BLaER1 treated with 17β-estradiol and CSF1 and Interleukin-3, amounts not matched to agents 10 nM and 100 nM (cell line): ENCODE measurements at regions not wholly inside any gene's neighbourhood (a gene's known extent, or its start where the extent isn't known, plus 50 kb on each side); places are given as distances from the start of the nearest gene placed in this dataset.
"Not testable (repeated sequence)": the region's sequence is repeated elsewhere in the genome, so short reads cannot be mapped to it uniquely, and the experiment has no call there.

Experiments
- H3K27ac ChIP-seq, 11 experiments: shearing (Covaris generic); formaldehyde crosslinking; 2 replicates each; pipeline ENCODE4 v1.8.1; 2022
- H3K27me3 ChIP-seq, 11 experiments: shearing (Covaris generic); formaldehyde crosslinking; 2 replicates each; pipeline ENCODE4 v1.8.1; 2022
- H3K36me3 ChIP-seq, 11 experiments: shearing (Covaris generic); formaldehyde crosslinking; 2 replicates each; pipeline ENCODE4 v1.8.1; 2022
- H3K4me1 ChIP-seq, 10 experiments: shearing (Covaris generic); formaldehyde crosslinking; 2 replicates each; pipeline ENCODE4 v1.8.1; 2022
- H3K4me2 ChIP-seq, 11 experiments: shearing (Covaris generic); formaldehyde crosslinking; 2 replicates each; pipeline ENCODE4 v1.8.1; 2022
- H3K4me3 ChIP-seq, 10 experiments: shearing (Covaris generic); formaldehyde crosslinking; 2 replicates each; pipeline ENCODE4 v1.8.1; 2022
- H3K9ac ChIP-seq, 11 experiments: shearing (Covaris generic); formaldehyde crosslinking; 2 replicates each; pipeline ENCODE4 v1.8.1; 2022
- H3K9me3 ChIP-seq, 11 experiments: shearing (Covaris generic); formaldehyde crosslinking; replicated peaks in 1 of 11; 2 replicates each; pipeline ENCODE4 v1.8.1; 2022
- H4K20me1 ChIP-seq, 11 experiments: shearing (Covaris generic); formaldehyde crosslinking; 2 replicates each; pipeline ENCODE4 v1.8.1; 2022
- Cebpa-rat ChIP-seq, 11 experiments: shearing (Covaris generic); IDR thresholded peaks; 2 replicates each; pipeline ENCODE4 v1.8.1; 2022

- Histone ChIP-seq H4K20me1 (no peaks in the 10 kb centered on the region), H3K36me3 (no peaks in the 10 kb centered on the region), H3K4me1 (peaks cover 0 to 6% (median 0%) of the 10 kb centered on the region in 10 experiments; a peak in 2 of 20 replicates)
These were observed 105.8 kb downstream of the SOCS6 start for GRCh38 chr18:70394672-70395071.

GRCh38 chr18:70390371-70391090 lies 101.7 kb downstream of the SOCS6 start:
- Histone ChIP-seq H3K4me2 (no peak overlapping the region), H3K4me1 (peaks cover 0 to 2% (median 0%) of the 10 kb centered on the region in 10 experiments; a peak in 4 of 20 replicates), H3K9me3 (peaks cover 0 to 16% (median 0%) of the 10 kb centered on the region in 11 experiments; a peak in 5 of 22 replicates), H4K20me1 (no peaks in the 10 kb centered on the region), H3K4me3 (no peak overlapping the region), H3K27ac (no peak overlapping the region), H3K27me3 (no peaks in the 10 kb centered on the region), H3K9ac (no peak overlapping the region), H3K36me3 (no peaks in the 10 kb centered on the region)
- TF ChIP-seq Cebpa-rat (IDR thresholded peaks at IDR 0.05), result no peak

More at GRCh38 chr18:70394672-70395071, 105.8 kb downstream of the SOCS6 start:
- Histone ChIP-seq H3K4me3 (no peak overlapping the region), H3K4me2 (no peak overlapping the region), H3K27me3 (no peaks in the 10 kb centered on the region; a peak in 1 of 22 replicates), H3K9me3 (peaks cover 0 to 16% (median 0%) of the 10 kb centered on the region in 11 experiments; a peak in 5 of 22 replicates), H3K27ac (no peak overlapping the region), H3K9ac (no peak overlapping the region)
- TF ChIP-seq Cebpa-rat (IDR thresholded peaks at IDR 0.05), result no peak

- not testable (repeated sequence) for H3K36me3 ChIP-seq, H4K20me1 ChIP-seq, H3K27me3 ChIP-seq, H3K27ac ChIP-seq, H3K9ac ChIP-seq, H3K9me3 ChIP-seq, H3K4me2 ChIP-seq, H3K4me3 ChIP-seq
- peaks cover 0 to 16% (median 11%) of the 10 kb centered on the region in 10 experiments; a peak in 13 of 20 replicates for H3K4me1 ChIP-seq
These were observed 100.2 kb downstream of the SOCS6 start for GRCh38 chr18:70389036-70389435.

GRCh38 chr18:70387027-70387426 lies 98.2 kb downstream of the SOCS6 start:
- H3K27ac ChIP-seq, result no peak overlapping the region
- H3K27me3 ChIP-seq, result no peaks in the 10 kb centered on the region
- H3K4me3 ChIP-seq, result no peak overlapping the region
- no peak for TF ChIP-seq Cebpa-rat (IDR thresholded peaks at IDR 0.05)
- no peak overlapping the region for H3K4me2 ChIP-seq
- H3K36me3 ChIP-seq, result no peaks in the 10 kb centered on the region
- H3K9me3 ChIP-seq, result no peaks in the 10 kb centered on the region
- H3K4me1 ChIP-seq, result peaks cover 0 to 34% (median 13%) of the 10 kb centered on the region in 10 experiments; a peak in 13 of 20 replicates
- H3K9ac ChIP-seq, result no peak overlapping the region
- H4K20me1 ChIP-seq, result no peaks in the 10 kb centered on the region

- Histone ChIP-seq H3K27me3 (no peaks in the 10 kb centered on the region), H3K9me3 (no peaks in the 10 kb centered on the region), H3K4me1 (peaks cover 0 to 38% (median 13%) of the 10 kb centered on the region in 10 experiments; a peak in 13 of 20 replicates), H3K9ac (no peak overlapping the region), H3K4me3 (no peak overlapping the region), H3K4me2 (no peak overlapping the region), H3K27ac (no peak overlapping the region), H4K20me1 (no peaks in the 10 kb centered on the region), H3K36me3 (no peaks in the 10 kb centered on the region)
- no peak for TF ChIP-seq Cebpa-rat (IDR thresholded peaks at IDR 0.05)
These were observed 97.7 kb downstream of the SOCS6 start for GRCh38 chr18:70386582-70386981.

GRCh38 chr18:70385474-70385873 lies 96.6 kb downstream of the SOCS6 start:
- H3K27ac ChIP-seq, result peak overlapping the region in 1 of 11 experiments; percentile 12; a peak in 1 of 22 replicates

GRCh38 chr18:70384181-70384790 lies 95.4 kb downstream of the SOCS6 start:
- H3K27ac ChIP-seq, result peak overlapping the region in 1 of 11 experiments; percentile 15; a peak in 2 of 22 replicates
- no peaks in the 10 kb centered on the region for H3K9me3 ChIP-seq
- no peak overlapping the region for H3K4me3 ChIP-seq
- no peaks in the 10 kb centered on the region for H3K36me3 ChIP-seq
- no peaks in the 10 kb centered on the region for H4K20me1 ChIP-seq
- H3K4me2 ChIP-seq, result peak overlapping the region in 8 of 11 experiments; percentile 24 to 72 (median 50); a peak in 13 of 22 replicates
- TF ChIP-seq Cebpa-rat (IDR thresholded peaks at IDR 0.05), result no peak
- H3K9ac ChIP-seq, result no peak overlapping the region
- H3K4me1 ChIP-seq, result peaks cover 0 to 46% (median 13%) of the 10 kb centered on the region in 10 experiments; a peak in 13 of 20 replicates
- no peaks in the 10 kb centered on the region for H3K27me3 ChIP-seq

More at GRCh38 chr18:70385474-70385873, 96.6 kb downstream of the SOCS6 start:
- H3K4me3 ChIP-seq, result no peak overlapping the region
- H3K36me3 ChIP-seq, result no peaks in the 10 kb centered on the region
- no peaks in the 10 kb centered on the region for H3K27me3 ChIP-seq
- no peak for TF ChIP-seq Cebpa-rat (IDR thresholded peaks at IDR 0.05)
- H3K9me3 ChIP-seq, result no peaks in the 10 kb centered on the region
- H3K4me1 ChIP-seq, result peaks cover 0 to 46% (median 13%) of the 10 kb centered on the region in 10 experiments; a peak in 13 of 20 replicates
- H4K20me1 ChIP-seq, result no peaks in the 10 kb centered on the region
- H3K4me2 ChIP-seq, result peak overlapping the region in 5 of 11 experiments; percentile 49 to 72 (median 63); a peak in 7 of 22 replicates
- no peak overlapping the region for H3K9ac ChIP-seq

- H3K4me3 ChIP-seq, result no peak overlapping the region
- peak overlapping the region in 3 of 11 experiments; percentile 47 to 72 (median 63); a peak in 3 of 22 replicates for H3K4me2 ChIP-seq
- H3K36me3 ChIP-seq, result no peaks in the 10 kb centered on the region
- H3K9me3 ChIP-seq, result no peaks in the 10 kb centered on the region
- H4K20me1 ChIP-seq, result no peaks in the 10 kb centered on the region
- H3K4me1 ChIP-seq, result peaks cover 0 to 46% (median 13%) of the 10 kb centered on the region in 10 experiments; a peak in 13 of 20 replicates
- no peaks in the 10 kb centered on the region for H3K27me3 ChIP-seq
- no peak overlapping the region for H3K27ac ChIP-seq
- no peak for TF ChIP-seq Cebpa-rat (IDR thresholded peaks at IDR 0.05)
- H3K9ac ChIP-seq, result no peak overlapping the region
These were observed 94.3 kb downstream of the SOCS6 start for GRCh38 chr18:70382992-70383717.

GRCh38 chr18:70382017-70382416 lies 93.2 kb downstream of the SOCS6 start:
- 0 out of 22 replicates have a peak, but pooled peaks of 1 of the 11 experiments have one; percentile 28 for TF ChIP-seq Cebpa-rat (IDR thresholded peaks at IDR 0.05)
- H3K4me3 ChIP-seq, result no peak overlapping the region
- no peaks in the 10 kb centered on the region for H3K9me3 ChIP-seq
- peaks cover 0 to 50% (median 13%) of the 10 kb centered on the region in 10 experiments; a peak in 13 of 20 replicates for H3K4me1 ChIP-seq
- H3K36me3 ChIP-seq, result no peaks in the 10 kb centered on the region
- H3K9ac ChIP-seq, result no peak overlapping the region
- no peaks in the 10 kb centered on the region for H3K27me3 ChIP-seq
- H4K20me1 ChIP-seq, result no peaks in the 10 kb centered on the region
- H3K4me2 ChIP-seq, result peak overlapping the region in 4 of 11 experiments; percentile 4 to 52 (median 40); a peak in 5 of 22 replicates
- H3K27ac ChIP-seq, result peak overlapping the region in 2 of 11 experiments; percentile 38 to 50; a peak in 4 of 22 replicates
